IMR-90 (cell line): ENCODE measurements at regions not wholly inside any gene's neighbourhood (a gene's known extent, or its start where the extent isn't known, plus 50 kb on each side); places are given as distances from the start of the nearest gene placed in this dataset.

Source experiments
- CTCF ChIP-seq: conservative IDR thresholded peaks from 2 replicates; pipeline ENCODE4 v1.5.1; 2012; ENCODE audit warnings: mild to moderate bottlenecking, low read depth, low read length, improper control_type of control experiment
- POLR2A ChIP-seq: IDR thresholded peaks from 2 replicates; pipeline ENCODE4 v1.6.1; 2012; ENCODE audit warnings: mild to moderate bottlenecking, low read depth, low read length

GRCh38 chr12:111150360-111150759 lies 218.5 kb downstream of the PHETA1 start:
- TF ChIP-seq POLR2A = no peak
- TF ChIP-seq CTCF = no peak
